GM18909 (cell line): ENCODE measurements at regions not wholly inside any gene's neighbourhood (a gene's known extent, or its start where the extent isn't known, plus 50 kb on each side); places are given as distances from the start of the nearest gene placed in this dataset.

Experiments
- ATAC-seq: cut with Tn5 transposase; IDR thresholded peaks from one replicate; pipeline ENCODE4 v1.9.1; 2021; ENCODE audit warnings: mild to moderate bottlenecking; ENCODE audit not compliant: unreplicated experiment, poor library complexity

GRCh38 chr2:160989778-160990177, 170.4 kb upstream of the TANK start:
- no peak for ATAC-seq

DNA sequence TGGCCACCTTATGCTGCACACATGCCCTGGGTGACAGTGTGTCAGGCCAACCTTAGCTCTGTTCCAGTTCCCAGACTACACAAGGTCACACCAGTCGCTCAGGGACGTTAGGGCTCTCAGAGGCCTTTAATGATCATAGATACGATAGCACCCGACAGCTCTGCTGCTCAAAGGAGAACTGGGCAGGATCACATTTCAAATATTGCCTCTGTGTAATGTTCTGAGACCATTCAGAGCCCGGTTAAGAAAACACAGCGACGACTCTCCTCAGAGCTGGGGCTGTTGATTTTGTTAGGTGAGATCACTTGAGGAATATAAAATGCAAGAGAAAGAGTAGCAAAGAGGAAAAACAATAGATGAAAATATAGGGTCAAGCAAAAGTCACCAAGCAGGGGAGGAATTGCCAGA, 166.6 kb upstream of the TANK start:
- ATAC-seq: no peak

- peak; percentile 89 for ATAC-seq
Observed at GRCh38 chr2:160994141-160995002, 165.9 kb upstream of the TANK start.

DNA sequence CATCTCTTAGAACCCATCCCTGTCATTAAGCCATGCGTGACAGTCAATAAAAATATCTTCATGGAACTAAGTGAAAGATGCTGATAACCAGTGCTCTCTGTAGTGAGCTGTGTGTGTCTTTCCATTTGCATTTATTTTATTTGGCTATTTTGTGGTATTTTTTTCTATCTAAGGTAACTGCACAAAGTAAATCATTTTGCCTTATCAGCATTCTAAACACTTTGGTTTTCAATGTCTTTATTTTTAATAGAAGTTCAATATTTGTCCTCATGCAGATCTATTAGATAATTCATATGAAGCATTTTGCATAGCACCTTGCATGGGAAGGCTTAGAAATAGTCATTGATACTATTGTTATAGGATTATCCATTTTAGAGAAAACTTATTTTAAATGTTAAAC, 163.6 kb upstream of the TANK start:
- no peak for ATAC-seq

DNA sequence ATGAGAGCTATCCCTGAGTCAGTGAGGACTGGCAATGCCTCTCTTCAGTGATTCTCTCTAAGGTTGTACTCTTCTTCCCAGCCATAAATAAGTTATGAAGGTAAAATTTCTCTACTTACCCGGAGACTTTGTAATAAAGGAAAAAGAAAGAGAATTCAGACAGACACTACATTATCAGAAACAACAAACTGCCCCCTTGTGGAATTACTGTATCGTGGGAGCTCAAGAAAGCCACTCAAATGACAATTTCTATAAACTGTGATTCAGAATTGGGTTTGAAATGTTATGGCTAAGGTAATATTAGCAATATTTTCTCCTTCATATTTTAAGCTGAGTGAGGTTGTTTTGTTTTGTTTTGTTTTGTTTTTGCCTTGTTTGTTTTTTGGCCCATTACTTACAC, 155.8 kb upstream of the TANK start:
- no peak for ATAC-seq

DNA sequence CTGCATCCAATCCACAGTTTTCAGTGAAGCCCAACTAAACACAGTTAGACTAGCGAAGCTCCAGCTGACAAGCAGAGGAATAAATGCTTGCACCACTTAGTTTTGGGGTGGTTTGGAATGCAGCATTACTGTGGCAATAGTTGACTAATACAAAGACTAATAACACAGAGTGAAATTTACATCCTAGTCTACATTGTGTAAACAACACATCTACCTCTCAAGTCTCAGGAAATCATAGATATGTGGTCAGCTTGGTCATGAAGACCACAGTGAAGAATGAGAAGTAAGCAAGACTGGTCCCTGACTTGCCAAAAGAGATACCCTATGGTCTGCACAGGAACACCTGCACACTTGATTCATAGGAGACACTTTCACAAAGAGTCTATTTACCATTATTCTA, 155.1 kb upstream of the TANK start:
- ATAC-seq: no peak

GRCh38 chr2:161008311-161008710, 151.9 kb upstream of the TANK start:
- ATAC-seq: no peak

DNA sequence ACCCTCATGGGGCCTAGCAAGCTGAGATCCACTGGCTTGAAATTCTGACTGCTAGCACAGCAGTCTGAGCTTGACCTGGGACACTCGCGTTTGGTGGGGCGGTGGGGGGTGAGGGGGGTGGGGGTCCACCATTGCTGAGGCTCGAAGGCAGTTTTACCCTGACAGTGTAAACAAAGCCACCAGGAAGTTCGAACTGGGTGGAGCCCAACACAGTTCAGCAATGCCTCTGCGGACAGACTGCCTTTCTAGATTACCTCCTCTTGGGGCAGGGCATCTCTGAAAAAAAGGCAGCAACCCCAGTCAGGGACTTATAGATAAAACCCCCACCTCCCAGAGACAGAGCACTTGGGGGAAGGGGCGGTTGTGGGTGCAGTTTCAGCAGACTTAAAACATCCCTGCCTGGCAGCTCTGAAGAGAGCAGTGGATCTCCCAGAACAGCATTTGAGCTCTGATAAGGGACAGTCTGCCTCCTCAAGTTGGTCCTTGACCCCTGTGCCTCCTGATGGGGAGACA, 149.7 kb upstream of the TANK start:
- ATAC-seq: no peak

DNA sequence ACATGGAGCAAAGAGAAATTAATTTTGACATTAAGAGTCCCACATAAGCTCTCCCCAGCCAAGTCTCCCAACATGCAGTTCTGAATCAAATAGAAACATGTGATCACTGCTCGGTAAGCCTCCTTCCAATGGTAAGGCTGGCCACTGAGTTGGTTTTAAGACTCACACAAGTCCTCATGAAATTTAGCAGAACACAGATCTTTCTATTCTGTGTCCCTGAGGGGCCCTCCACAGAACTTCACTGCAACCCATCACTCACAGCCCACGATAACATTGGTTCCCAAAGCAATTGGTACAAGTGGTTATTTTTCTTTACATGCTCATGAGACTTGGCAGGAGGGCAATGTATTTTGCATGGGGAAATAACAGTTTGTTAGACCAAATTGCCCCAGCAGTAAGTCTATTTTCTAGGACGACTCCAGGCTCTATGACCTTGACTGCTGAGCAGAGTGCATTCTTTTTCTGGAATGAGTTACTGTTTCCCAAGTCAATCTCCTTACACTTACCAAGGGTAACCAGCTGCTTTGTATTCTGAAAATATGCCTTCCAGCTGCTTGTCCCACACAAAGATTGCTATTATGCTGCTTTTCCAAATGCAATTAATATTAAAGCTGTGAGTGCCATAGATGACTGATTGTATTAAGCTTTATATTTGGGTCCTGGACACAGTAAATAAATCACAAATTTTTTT, 142.3 kb upstream of the TANK start:
- no peak for ATAC-seq

- no peak for ATAC-seq
Observed at GRCh38 chr2:161019311-161019710, 140.9 kb upstream of the TANK start.

- no peak for ATAC-seq
Observed at GRCh38 chr2:161020437-161020836, 139.8 kb upstream of the TANK start.

DNA sequence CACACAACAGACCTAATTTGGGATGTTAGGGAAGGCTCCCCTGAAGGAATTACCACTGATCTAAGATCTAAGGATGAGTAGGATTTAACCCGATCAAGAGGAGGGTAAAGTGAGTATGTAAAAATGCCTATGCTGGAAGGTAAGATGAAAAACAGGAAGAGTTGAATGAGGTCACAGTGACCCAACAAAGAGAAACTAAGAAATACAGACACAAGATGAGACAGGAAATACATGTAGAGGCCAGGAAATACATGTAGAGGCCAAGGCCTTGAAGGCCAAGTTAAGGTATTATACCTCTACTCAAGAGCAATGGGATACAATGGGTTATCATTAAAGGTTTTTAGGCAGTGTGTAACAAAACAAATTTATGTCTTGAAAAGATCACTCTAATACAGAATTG, 131.6 kb upstream of the TANK start:
- ATAC-seq: no peak

GRCh38 chr2:161029321-161029720, 130.9 kb upstream of the TANK start:
- ATAC-seq: no peak

DNA sequence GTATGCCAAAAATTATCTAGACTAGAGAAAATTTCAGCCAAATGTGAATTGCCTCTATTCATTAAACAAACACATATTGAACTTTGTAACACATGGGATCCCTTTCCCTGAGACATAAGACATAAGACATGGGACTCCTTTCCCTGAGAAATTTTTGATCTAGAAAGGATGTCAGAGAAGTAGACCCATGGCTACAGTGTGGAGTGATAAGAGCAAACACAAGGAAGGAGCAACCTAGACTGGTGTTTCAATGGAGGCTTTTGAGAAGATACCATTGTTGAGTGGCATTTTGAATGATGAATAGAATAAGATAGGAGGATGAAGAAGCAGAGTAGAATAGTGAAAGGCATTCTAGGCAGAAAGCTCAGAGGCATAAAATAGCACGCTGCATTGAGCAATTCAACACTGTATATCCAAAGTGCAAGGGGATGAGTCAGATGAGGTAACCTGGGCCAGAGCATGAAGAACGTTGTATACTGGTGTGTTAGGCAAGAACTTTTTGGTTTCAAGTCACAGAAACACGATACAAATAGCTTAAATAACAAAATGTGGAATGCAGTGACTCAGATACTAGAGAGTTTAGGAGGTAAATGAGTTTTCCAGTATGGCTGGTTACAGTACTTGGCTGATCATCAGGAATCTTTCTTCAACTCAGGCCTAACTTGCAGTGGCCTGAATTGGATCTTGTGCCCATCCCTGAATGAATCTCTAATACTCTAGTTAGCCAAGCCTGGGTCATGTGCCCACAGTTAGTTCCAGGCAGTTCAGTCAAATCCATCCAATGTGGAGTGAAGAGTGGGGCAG, 129.8 kb upstream of the TANK start:
- ATAC-seq: no peak

DNA sequence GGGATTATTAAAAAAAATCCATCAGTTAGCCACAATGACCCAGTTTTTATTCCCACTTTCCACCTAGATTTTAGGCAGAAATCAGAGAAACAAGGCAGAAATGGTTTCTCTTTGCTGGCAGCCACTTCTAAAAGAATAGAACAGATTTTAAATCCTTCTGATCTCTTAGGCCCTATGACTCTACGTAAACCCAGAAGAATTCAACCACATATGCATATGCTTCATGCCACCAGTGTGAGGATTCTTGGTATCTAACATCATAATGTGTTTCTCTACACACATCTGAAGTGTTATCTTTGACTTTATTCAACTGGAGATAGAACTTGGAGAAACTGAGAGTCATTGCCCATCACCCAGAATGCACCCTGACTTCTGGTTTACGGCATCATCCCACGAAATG, 128.7 kb upstream of the TANK start:
- ATAC-seq: no peak

GRCh38 chr2:161032635-161033034, 127.6 kb upstream of the TANK start:
- ATAC-seq: no peak

GRCh38 chr2:161033059-161033660, 127.1 kb upstream of the TANK start:
- ATAC-seq: no peak

DNA sequence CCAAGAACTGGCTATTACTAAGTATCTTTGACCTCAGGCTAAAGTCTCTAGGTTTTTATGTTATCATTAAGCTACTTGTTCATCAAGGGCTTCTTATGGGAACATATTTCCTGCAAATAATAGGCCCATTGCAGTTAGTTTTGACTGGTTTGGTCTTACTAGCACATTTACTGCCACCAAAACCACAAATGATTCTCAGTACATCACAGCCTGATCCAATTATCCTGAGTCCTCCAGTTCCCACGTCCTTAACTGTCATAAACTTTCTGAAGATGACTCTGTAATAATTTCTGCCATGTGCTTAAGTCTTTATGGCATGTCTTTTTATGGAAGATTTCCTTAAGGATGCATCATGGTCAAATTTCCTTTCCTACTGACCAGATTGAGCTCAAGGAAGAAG, 123.3 kb upstream of the TANK start:
- no peak for ATAC-seq

- no peak for ATAC-seq
Observed at GRCh38 chr2:161039071-161039470, 121.2 kb upstream of the TANK start.

DNA sequence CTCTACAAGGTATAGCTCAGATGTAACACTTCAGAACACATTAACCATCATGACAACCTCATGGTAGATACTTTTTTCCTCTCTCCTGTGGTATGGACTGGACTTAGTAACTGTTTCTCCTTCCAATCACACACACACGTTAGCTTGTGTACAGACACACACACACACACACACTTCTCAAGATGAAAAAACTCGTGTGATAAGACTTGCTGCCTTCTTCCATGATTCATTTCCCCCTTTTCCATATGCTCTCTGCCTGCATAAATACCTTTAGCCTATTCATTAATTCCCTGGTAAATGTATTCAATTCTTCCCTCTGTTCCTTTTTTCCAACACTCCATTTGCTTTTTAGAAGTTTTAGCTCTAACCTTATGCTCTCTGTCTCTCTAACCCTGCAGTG, 118.9 kb upstream of the TANK start:
- ATAC-seq: no peak
